ENCODE measurements at regions not wholly inside any gene's neighbourhood (a gene's known extent, or its start where the extent isn't known, plus 50 kb on each side); places are given as distances from the start of the nearest gene placed in this dataset.
"Not testable (repeated sequence)": the region's sequence is repeated elsewhere in the genome, so short reads cannot be mapped to it uniquely, and the experiment has no call there.

DNA sequence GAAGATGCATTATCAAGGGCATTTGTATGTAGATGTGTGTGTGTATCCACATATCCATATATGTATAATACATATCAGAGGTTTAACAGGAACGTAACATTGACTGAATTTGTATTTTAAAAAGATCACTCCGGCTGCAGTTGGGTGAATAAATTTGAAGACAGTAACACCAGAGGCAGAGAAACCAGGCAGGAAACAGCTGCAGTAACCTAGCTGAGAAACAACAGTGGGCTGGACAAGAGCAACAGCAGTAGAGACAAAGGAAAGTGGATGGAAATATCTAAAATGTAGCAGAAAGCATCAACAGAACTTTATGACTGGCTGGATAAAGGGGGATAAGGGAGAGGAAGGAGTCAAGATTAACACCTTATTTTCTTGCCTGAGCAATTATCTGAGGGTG is 68.3 kb upstream of the SETMAR start:
- DNase-seq (ENCODE audit: low read depth) = no peak
- TF ChIP-seq, protein P1, sequence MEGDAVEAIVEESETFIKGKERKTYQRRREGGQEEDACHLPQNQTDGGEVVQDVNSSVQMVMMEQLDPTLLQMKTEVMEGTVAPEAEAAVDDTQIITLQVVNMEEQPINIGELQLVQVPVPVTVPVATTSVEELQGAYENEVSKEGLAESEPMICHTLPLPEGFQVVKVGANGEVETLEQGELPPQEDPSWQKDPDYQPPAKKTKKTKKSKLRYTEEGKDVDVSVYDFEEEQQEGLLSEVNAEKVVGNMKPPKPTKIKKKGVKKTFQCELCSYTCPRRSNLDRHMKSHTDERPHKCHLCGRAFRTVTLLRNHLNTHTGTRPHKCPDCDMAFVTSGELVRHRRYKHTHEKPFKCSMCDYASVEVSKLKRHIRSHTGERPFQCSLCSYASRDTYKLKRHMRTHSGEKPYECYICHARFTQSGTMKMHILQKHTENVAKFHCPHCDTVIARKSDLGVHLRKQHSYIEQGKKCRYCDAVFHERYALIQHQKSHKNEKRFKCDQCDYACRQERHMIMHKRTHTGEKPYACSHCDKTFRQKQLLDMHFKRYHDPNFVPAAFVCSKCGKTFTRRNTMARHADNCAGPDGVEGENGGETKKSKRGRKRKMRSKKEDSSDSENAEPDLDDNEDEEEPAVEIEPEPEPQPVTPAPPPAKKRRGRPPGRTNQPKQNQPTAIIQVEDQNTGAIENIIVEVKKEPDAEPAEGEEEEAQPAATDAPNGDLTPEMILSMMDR (IDR thresholded peaks at IDR 0.05; ENCODE audit: low read length, missing control alignments) = no peak
- no peak overlapping the region for H3K4me3 ChIP-seq (replicated peaks; ENCODE audit: low read depth, low read length)

DNA sequence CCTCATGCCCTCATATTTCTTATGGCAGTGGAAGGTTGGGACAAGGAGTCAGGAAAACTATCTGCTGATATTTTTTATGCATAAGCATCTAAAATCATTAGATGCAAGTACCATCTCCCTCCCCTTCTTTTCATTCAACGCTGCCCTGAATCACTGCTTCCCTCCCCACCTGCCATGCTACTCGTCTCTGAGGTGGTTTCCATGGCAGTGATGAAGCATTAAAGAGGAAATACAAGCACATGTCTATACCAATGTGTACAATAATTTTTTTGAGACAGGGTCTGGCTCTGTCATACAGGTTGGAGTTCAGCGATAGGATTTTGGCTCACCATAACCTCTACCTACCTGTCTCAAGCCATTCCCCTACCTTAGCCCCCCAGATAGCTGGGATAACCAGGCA is 67.5 kb upstream of the SETMAR start:
- DNase-seq (ENCODE audit: low read depth) = no peak
- no peak overlapping the region for H3K4me3 ChIP-seq (replicated peaks; ENCODE audit: low read depth, low read length)
- TF ChIP-seq, protein P1 (IDR thresholded peaks at IDR 0.05; ENCODE audit: low read length, missing control alignments) = no peak

DNA sequence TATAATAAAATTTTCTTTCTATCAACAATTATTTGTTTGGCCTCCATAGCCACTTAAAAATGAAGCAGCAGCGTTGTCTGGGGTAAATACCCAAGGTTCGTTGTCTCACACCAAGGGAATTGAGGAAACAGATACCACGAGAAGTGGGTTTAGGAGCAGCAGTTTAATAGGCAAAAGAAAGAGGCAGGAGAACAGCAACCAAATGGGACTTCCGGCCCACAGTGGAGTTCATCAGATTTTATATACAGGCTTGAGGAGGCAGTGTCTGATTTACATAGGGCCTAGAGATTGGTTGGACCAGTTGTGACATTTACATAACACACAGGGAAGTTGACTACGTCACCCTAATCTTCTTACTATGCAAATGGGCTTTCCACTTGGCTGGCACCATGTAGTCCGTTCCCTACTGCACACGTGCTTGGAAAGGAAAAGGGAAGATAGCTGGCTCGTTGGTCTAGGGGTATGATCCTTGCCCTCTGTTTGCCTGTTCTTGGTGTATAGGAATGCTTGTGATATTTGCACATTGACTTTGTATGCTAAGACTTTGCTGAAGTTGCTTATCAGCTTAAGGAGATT is 61.5 kb upstream of the SETMAR start:
- TF ChIP-seq, protein P1 (IDR thresholded peaks at IDR 0.05; ENCODE audit: low read length, missing control alignments) = no peak
- no peak for DNase-seq (ENCODE audit: low read depth)
- no peak overlapping the region for H3K4me3 ChIP-seq (replicated peaks; ENCODE audit: low read depth, low read length)

DNA sequence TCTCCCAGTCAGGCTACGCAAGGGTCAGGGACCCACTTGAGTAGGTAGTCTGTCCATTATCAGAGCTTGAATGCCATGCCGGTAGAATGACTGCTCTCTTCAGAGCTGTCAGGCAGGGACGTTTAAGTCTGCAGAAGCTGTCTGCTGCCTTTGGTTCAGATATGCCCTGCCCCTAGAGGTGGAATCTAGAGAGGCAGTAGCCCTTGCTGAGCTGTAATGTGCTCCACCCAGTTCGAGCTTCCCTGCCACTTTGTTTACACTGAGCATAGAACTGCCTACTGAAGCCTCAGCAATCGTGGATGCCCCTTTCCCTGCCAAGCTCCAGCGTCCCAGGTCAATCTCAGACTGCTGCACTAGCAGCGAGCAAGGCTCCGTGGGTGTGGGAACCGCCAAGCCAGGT is 57.5 kb upstream of the SETMAR start:
- no peak for DNase-seq (ENCODE audit: low read depth)
- H3K4me3 ChIP-seq (replicated peaks; ENCODE audit: low read depth, low read length) = no peak overlapping the region
- TF ChIP-seq, protein P1 (IDR thresholded peaks at IDR 0.05; ENCODE audit: low read length, missing control alignments) = no peak

DNA sequence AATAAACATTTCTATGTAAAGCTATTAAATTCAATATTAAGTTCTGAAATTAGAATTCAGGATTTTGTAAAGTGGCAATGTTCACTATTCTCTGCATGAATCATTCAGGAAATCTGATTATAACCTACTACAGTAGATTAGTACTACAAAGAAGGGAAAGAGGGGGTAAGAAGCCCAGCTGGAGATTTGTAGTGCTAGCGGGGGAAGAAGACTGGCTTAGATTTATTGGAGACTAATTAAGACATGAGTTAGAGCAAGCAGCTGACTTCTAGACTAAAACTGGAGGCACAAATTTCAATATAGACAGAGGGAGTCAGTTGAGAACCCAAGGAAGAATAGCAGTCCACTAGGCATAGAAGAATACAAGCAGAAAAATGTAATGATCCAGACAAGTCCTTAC is 55.8 kb upstream of the SETMAR start:
- TF ChIP-seq, protein P1 (IDR thresholded peaks at IDR 0.05; ENCODE audit: low read length, missing control alignments) = no peak
- H3K4me3 ChIP-seq (replicated peaks; ENCODE audit: low read depth, low read length) = no peak overlapping the region
- DNase-seq (ENCODE audit: low read depth) = no peak

DNA sequence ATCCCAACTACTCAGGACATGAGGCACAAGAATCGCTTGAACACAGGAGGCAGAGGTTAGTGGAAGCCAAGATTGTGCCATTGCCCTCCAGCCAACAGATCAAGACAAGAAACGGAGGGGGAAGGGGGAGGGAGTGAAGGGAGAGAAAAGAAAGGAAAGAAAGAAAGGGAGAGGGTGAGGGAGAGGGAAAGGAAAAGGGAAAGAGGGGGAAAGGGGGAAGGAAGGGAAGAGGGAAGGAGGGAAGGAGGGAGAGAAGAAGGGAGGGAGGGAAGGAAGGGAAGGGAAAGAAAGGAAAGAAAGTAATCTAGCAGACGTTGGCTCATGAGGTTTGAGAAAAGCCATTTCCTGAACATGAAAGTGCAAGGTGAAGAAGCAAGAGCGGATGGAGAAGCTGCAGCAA is 53.1 kb upstream of the SETMAR start:
- DNase-seq (ENCODE audit: low read depth) = no peak
- TF ChIP-seq, protein P1 (IDR thresholded peaks at IDR 0.05; ENCODE audit: low read length, missing control alignments) = no peak
- no peak overlapping the region for H3K4me3 ChIP-seq (replicated peaks; ENCODE audit: low read depth, low read length)

DNA sequence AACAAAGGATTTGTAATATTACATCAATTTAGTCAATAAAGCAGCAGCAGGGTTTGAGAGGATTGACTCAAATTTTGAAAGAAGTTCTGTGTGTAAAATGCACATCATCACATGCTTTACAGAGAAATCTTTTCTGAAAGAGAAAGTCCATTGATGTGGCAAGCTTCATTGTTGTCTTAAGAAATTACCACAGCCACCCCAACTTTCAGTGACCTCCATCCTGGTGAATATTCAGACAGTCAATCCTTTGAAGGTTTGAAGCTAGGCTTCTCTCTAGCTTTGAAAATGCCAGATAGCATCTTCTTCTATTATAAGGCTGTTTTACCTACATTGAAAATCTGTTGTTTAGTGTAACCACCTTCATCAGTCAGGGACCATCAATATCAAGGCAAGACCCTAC is 51.8 kb upstream of the SETMAR start:
- TF ChIP-seq, protein P1 (IDR thresholded peaks at IDR 0.05; ENCODE audit: low read length, missing control alignments) = no peak
- no peak overlapping the region for H3K4me3 ChIP-seq (replicated peaks; ENCODE audit: low read depth, low read length)
- no peak for DNase-seq (ENCODE audit: low read depth)

DNA sequence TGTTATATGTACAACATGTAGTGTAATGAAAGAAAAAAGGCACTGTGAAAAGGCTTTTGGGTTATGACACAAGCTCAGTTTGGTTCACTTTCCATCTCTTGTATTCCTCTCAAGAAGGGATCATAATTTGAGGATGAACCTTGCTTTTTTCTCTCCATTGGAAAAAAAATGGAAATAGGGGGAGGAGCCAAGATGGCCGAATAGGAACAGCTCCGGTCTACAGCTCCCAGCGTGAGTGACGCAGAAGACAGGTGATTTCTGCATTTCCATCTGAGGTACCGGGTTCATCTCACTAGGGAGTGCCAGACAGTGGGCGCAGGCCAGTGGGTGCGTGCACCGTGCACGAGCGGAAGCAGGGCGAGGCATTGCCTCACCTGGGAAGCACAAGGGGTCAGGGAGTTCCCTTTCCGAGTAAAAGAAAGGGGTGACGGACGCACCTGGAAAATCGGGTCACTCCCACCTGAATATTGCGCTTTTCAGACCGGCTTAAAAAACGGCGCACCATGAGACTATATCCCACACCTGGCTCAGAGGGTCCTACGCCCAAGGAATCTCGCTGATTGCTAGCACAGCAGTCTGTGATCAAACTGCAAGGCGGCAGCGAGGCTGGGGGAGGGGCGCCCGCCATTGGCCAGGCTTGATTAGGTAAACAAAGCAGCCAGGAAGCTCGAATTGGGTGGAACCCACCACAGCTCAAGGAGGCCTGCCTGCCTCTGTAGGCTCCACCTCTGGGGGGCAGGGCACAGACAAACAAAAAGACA is 49.9 kb upstream of the SETMAR start:
- DNase-seq (ENCODE audit: low read depth); H3K4me3 ChIP-seq (replicated peaks; ENCODE audit: low read depth, low read length): not testable (repeated sequence)

Measured in fibroblast of pulmonary artery (primary cell).